ENCODE measurements at regions not wholly inside any gene's neighbourhood (a gene's known extent, or its start where the extent isn't known, plus 50 kb on each side); places are given as distances from the start of the nearest gene placed in this dataset.

DNA sequence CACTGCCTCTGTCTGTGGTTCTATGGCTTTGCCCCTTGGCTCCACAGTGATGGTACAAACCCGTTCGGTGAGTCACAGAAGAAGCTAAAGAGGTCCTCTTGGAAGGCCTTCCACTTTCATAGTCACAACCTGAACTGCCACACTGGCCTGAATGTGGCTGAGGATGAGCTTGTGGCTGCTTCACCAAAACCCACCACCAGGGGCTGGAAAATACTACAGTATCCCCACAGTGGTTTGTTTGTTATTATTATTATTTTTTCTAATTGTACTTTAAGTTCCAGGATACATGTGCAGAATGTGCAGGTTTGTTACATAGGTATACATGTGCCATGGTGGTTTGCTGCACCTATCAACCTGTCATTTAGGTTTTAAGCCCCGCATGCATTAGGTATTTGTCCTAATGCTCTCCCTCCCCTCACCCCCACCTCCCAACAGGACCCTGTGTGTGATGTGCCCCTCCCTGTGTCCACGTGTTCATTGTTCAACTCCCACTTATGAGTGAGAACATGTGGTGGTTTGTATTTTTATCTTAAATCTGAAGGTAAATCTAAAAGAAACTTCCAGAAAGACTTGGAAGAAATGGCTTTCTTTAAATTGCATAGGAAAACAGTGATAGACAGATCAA is 160.8 kb upstream of the NPSR1 start:
- TF ChIP-seq, protein P1, sequence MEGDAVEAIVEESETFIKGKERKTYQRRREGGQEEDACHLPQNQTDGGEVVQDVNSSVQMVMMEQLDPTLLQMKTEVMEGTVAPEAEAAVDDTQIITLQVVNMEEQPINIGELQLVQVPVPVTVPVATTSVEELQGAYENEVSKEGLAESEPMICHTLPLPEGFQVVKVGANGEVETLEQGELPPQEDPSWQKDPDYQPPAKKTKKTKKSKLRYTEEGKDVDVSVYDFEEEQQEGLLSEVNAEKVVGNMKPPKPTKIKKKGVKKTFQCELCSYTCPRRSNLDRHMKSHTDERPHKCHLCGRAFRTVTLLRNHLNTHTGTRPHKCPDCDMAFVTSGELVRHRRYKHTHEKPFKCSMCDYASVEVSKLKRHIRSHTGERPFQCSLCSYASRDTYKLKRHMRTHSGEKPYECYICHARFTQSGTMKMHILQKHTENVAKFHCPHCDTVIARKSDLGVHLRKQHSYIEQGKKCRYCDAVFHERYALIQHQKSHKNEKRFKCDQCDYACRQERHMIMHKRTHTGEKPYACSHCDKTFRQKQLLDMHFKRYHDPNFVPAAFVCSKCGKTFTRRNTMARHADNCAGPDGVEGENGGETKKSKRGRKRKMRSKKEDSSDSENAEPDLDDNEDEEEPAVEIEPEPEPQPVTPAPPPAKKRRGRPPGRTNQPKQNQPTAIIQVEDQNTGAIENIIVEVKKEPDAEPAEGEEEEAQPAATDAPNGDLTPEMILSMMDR (IDR thresholded peaks at IDR 0.05): no peak
- TF ChIP-seq POLR2A (IDR thresholded peaks at IDR 0.05): no peak
- no peak for TF ChIP-seq POLR2AphosphoS5 (IDR thresholded peaks at IDR 0.05)

Measured in breast epithelium (tissue), 3 donors.